Keratinocyte (primary cell): ENCODE measurements at regions not wholly inside any gene's neighbourhood (a gene's known extent, or its start where the extent isn't known, plus 50 kb on each side); places are given as distances from the start of the nearest gene placed in this dataset.

Experiments
- DNase-seq: peaks from one replicate; pipeline ENCODE4 v3.0.0-alpha.2; 2011; ENCODE audit warnings: low read depth, missing footprints, low spot score
- FAIRE-seq: peaks from 2 replicates; lab custom pipeline; 2011; peaks lifted over from hg19 to GRCh38; lab: Jason Lieb, UNC
- H2AFZ ChIP-seq: 2 replicates; pipeline ENCODE4 v1.6.0; 2012; ENCODE audit warnings: low read length, control low read depth, inconsistent platforms; ENCODE audit not compliant: control insufficient read depth
- H3K27ac ChIP-seq: 2 replicates; pipeline ENCODE4 v1.5.1; 2011; ENCODE audit warnings: low read length; ENCODE audit not compliant: control insufficient read depth, insufficient read depth
- H3K27me3 ChIP-seq: 3 replicates; pipeline ENCODE4 v1.6.0; 2011; ENCODE audit warnings: low read length; ENCODE audit not compliant: control insufficient read depth, insufficient read depth; ENCODE audit errors: extremely low read depth
- H3K36me3 ChIP-seq, 2 experiments: 2 replicates in 1 of 2; 3 replicates in 1 of 2; pipeline ENCODE4 v1.5.1; 2011; ENCODE audit warnings: low read length in 2 of 2, mild to moderate bottlenecking in 1 of 2; ENCODE audit not compliant: control insufficient read depth in 2 of 2, insufficient read depth in 2 of 2; ENCODE audit errors: extremely low read depth in 1 of 2
- H3K4me1 ChIP-seq: 3 replicates; pipeline ENCODE4 v1.5.1; 2011; ENCODE audit warnings: low read length; ENCODE audit not compliant: control insufficient read depth, insufficient read depth; ENCODE audit errors: extremely low read depth
- H3K4me2 ChIP-seq: 3 replicates; pipeline ENCODE4 v1.6.0; 2011; ENCODE audit warnings: low read depth, low read length; ENCODE audit not compliant: control insufficient read depth, insufficient read depth; ENCODE audit errors: extremely low read depth
- H3K4me3 ChIP-seq, 3 experiments: fragments of 200-600 bp in 1 of 3; sonication (generic) in 1 of 3; 2 replicates in 2 of 3; 3 replicates in 1 of 3; pipeline ENCODE4 v1.5.1; 2011 to 2016; ENCODE audit warnings: low read length in 3 of 3, mild to moderate bottlenecking in 3 of 3, control low read depth in 2 of 3, inconsistent platforms in 1 of 3, low read depth in 1 of 3, mixed read lengths in 1 of 3, mixed run types in 1 of 3, moderate library complexity in 1 of 3; ENCODE audit not compliant: control insufficient read depth in 2 of 3, insufficient read depth in 2 of 3; ENCODE audit errors: extremely low read depth in 1 of 3
- H3K79me2 ChIP-seq: 2 replicates; pipeline ENCODE4 v1.6.0; 2012; ENCODE audit warnings: low read length; ENCODE audit not compliant: control insufficient read depth, insufficient read depth
- H3K9ac ChIP-seq: 3 replicates; pipeline ENCODE4 v1.6.0; 2011; ENCODE audit warnings: low read length; ENCODE audit not compliant: control insufficient read depth, insufficient read depth; ENCODE audit errors: extremely low read depth
- H3K9me1 ChIP-seq: 3 replicates; pipeline ENCODE4 v1.6.0; 2011; ENCODE audit warnings: low read length; ENCODE audit not compliant: control insufficient read depth, insufficient read depth; ENCODE audit errors: extremely low read depth
- H3K9me3 ChIP-seq: 2 replicates; pipeline ENCODE4 v1.5.1; 2012; ENCODE audit warnings: low read depth, low read length; ENCODE audit not compliant: control insufficient read depth
- H4K20me1 ChIP-seq: 3 replicates; pipeline ENCODE4 v1.6.0; 2011; ENCODE audit warnings: low read length; ENCODE audit not compliant: control insufficient read depth, insufficient read depth; ENCODE audit errors: extremely low read depth
- EZH2 ChIP-seq: IDR thresholded peaks from one replicate; pipeline ENCODE4 v1.6.1; 2012; ENCODE audit warnings: inconsistent platforms, mild to moderate bottlenecking, low read length, moderate library complexity
- dilution Hi-C: fragments of 300-500 bp; cut with MboI; formaldehyde crosslinking; loops from one replicate; pipeline ENCODE4 v1.7.0; 2020; ENCODE audit warnings: low sequenced_read_pairs; ENCODE audit not compliant: extremely low pct_ligation_motif_present
- TF ChIP-seq, protein P1 (sequence below), 3 experiments: IDR thresholded peaks in 1 of 3; conservative IDR thresholded peaks in 1 of 3; optimal IDR thresholded peaks in 1 of 3; 2 replicates in 2 of 3; 3 replicates in 1 of 3; pipeline versions ENCODE3 to v1.5.1; 2011; ENCODE audit warnings: low read length in 3 of 3, mild to moderate bottlenecking in 3 of 3, moderate library complexity in 2 of 3, control low read depth in 1 of 3, inconsistent platforms in 1 of 3; ENCODE audit not compliant: insufficient read depth in 2 of 3; ENCODE audit errors: extremely low read depth in 1 of 3

DNA sequence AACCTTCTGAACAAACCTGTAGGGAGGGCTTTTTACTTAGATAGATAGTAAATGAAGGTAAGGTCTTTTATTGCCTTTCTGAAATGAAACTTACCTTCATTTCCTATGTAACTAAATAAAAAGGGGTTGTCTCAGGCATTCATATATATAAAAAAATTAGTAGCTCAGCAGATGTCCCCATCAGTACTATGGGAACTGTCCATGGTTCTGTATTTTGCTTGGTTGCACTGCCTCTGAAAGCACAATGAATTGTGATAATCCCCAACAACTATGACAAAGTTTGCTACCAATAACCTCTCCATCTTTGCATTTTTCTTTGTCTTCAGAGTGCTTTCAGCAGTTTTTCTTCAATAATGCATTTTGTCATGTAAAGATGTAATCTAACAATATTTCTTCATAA is 222.4 kb downstream of the SLIT2 start:
- dilution Hi-C loops, result no loop called here
- FAIRE-seq, result no peak
- DNase-seq, result no peak

DNA sequence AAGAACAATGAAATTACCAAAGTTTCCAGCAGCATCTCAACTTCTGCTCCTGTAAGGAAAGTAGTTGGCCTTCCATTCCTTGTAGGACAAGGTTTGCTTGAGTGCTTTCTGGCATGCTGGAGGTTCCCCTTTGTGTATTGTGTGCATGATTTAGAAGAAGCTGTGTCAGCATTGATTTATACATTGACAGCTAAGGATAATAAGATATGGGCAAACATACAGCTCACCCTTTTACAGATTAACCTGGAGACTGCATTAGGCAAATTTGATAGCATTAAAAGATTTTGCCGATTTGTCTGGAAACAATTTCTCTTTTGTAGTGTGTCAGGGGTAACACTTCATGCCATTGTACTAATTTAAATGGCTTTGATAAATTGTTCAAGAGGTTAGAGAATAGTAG is 221.8 kb upstream of the PACRGL start:
- no peaks in the 10 kb centered on the region for H3K36me3 ChIP-seq
- H3K79me2 ChIP-seq, result no peaks in the 10 kb centered on the region
- no peaks in the 10 kb centered on the region for H3K4me1 ChIP-seq
- no peak for DNase-seq
- H3K27me3 ChIP-seq, result no peaks in the 10 kb centered on the region
- no peak overlapping the region for H2AFZ ChIP-seq
- FAIRE-seq, result no peak
- H3K4me3 ChIP-seq, result no peak overlapping the region
- dilution Hi-C loops, result no loop called here
- no peaks in the 10 kb centered on the region for H3K9me3 ChIP-seq
- H3K27ac ChIP-seq, result no peak overlapping the region
- no peak overlapping the region for H3K9ac ChIP-seq
- TF ChIP-seq EZH2, result no peak
- TF ChIP-seq, protein P1, sequence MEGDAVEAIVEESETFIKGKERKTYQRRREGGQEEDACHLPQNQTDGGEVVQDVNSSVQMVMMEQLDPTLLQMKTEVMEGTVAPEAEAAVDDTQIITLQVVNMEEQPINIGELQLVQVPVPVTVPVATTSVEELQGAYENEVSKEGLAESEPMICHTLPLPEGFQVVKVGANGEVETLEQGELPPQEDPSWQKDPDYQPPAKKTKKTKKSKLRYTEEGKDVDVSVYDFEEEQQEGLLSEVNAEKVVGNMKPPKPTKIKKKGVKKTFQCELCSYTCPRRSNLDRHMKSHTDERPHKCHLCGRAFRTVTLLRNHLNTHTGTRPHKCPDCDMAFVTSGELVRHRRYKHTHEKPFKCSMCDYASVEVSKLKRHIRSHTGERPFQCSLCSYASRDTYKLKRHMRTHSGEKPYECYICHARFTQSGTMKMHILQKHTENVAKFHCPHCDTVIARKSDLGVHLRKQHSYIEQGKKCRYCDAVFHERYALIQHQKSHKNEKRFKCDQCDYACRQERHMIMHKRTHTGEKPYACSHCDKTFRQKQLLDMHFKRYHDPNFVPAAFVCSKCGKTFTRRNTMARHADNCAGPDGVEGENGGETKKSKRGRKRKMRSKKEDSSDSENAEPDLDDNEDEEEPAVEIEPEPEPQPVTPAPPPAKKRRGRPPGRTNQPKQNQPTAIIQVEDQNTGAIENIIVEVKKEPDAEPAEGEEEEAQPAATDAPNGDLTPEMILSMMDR (optimal IDR thresholded peaks at IDR 0.05 in 1 of 3, IDR thresholded peaks at IDR 0.05 in 1 of 3, conservative IDR thresholded peaks at IDR 0.05 in 1 of 3; ENCODE audit: extremely low read depth in 1 of 3, insufficient read depth in 2 of 3, low read length in 3 of 3), result no peak
- no peaks in the 10 kb centered on the region for H4K20me1 ChIP-seq
- H3K4me2 ChIP-seq, result no peak overlapping the region
- no peaks in the 10 kb centered on the region for H3K9me1 ChIP-seq

More for the DNA sequence above, 222.4 kb downstream of the SLIT2 start:
- Histone ChIP-seq H3K9me1 (no peaks in the 10 kb centered on the region), H3K4me3 (no peak overlapping the region), H3K4me1 (no peaks in the 10 kb centered on the region), H3K79me2 (no peaks in the 10 kb centered on the region), H3K27me3 (no peaks in the 10 kb centered on the region), H3K27ac (no peak overlapping the region), H3K9ac (no peak overlapping the region), H3K36me3 (no peaks in the 10 kb centered on the region), H3K4me2 (no peak overlapping the region), H2AFZ (no peak overlapping the region), H4K20me1 (no peaks in the 10 kb centered on the region), H3K9me3 (no peaks in the 10 kb centered on the region)
- TF ChIP-seq, protein P1 (optimal IDR thresholded peaks at IDR 0.05 in 1 of 3, IDR thresholded peaks at IDR 0.05 in 1 of 3, conservative IDR thresholded peaks at IDR 0.05 in 1 of 3; ENCODE audit: extremely low read depth in 1 of 3, insufficient read depth in 2 of 3, low read length in 3 of 3), result no peak
- TF ChIP-seq EZH2, result no peak
